IMR-90 (cell line): ENCODE measurements at regions not wholly inside any gene's neighbourhood (a gene's known extent, or its start where the extent isn't known, plus 50 kb on each side); places are given as distances from the start of the nearest gene placed in this dataset.

ENCODE experiments used
- ATAC-seq: fragments of 200-7000 bp; cut with Tn5 transposase; 2 replicates; pipeline ENCODE4 v1.9.1; 2020; ENCODE audit warnings: low read depth, mild to moderate bottlenecking, moderate library complexity
- BruUV-seq: library from RNA; stranded (reverse); fragments of 400-500 nt; replicated peaks from 2 replicates; lab custom pipeline; 2021; lab: Mats Ljungman, UMichigan
- CTCF ChIA-PET: fragments of 300-600 bp; formaldehyde crosslinking; extraction: SDS; loops from one replicate; lab custom pipeline; 2021; ENCODE audit warnings: antibody characterized with exemption; lab: Yijun Ruan, JAX
- POLR2A ChIA-PET: fragments of 300-600 bp; sonication (Branson Sonifier 250); formaldehyde crosslinking; loops from one replicate; lab custom pipeline; 2022; ENCODE audit warnings: antibody characterized with exemption; ENCODE audit not compliant: unreplicated experiment; lab: Charles Lee
- DNase-seq: peaks from one replicate; pipeline ENCODE4 v3.0.0; 2013
- H2AFZ ChIP-seq: replicated peaks from 2 replicates; pipeline ENCODE3; 2013; ENCODE audit warnings: low read length, mild to moderate bottlenecking; ENCODE audit not compliant: poor library complexity
- H2AK5ac ChIP-seq: 2 replicates; pipeline ENCODE4 v1.6.1; 2013; ENCODE audit warnings: low read depth, low read length, inconsistent platforms
- H2AK9ac ChIP-seq: replicated peaks from 2 replicates; pipeline ENCODE3; 2013; ENCODE audit warnings: mild to moderate bottlenecking, low read depth, low read length, moderate library complexity; ENCODE audit not compliant: poor library complexity
- H2BK120ac ChIP-seq: 2 replicates; pipeline ENCODE4 v1.6.1; 2013; ENCODE audit warnings: low read depth, low read length, inconsistent platforms
- H2BK15ac ChIP-seq: 3 replicates; pipeline ENCODE4 v1.6.1; 2013; ENCODE audit warnings: low read depth, low read length, inconsistent platforms
- H2BK20ac ChIP-seq: 2 replicates; pipeline ENCODE4 v1.6.1; 2013; ENCODE audit warnings: low read depth, mild to moderate bottlenecking, inconsistent platforms, low read length, moderate library complexity
- H2BK5ac ChIP-seq: 2 replicates; pipeline ENCODE4 v1.6.1; 2013; ENCODE audit warnings: mild to moderate bottlenecking, low read depth, low read length, inconsistent platforms; ENCODE audit not compliant: poor library complexity, severe bottlenecking
- H3K14ac ChIP-seq: replicated peaks from 2 replicates; pipeline ENCODE4 v1.6.1; 2013; ENCODE audit warnings: low read depth, low read length, inconsistent platforms
- H3K18ac ChIP-seq: 2 replicates; pipeline ENCODE4 v1.6.1; 2013; ENCODE audit warnings: low read depth, low read length, control low read depth
- H3K23ac ChIP-seq: 2 replicates; pipeline ENCODE4 v1.6.1; 2013; ENCODE audit warnings: low read depth, low read length, inconsistent platforms
- H3K27ac ChIP-seq: 2 replicates; pipeline ENCODE4 v1.5.1; 2013; ENCODE audit warnings: mild to moderate bottlenecking, control low read depth, low read length; ENCODE audit not compliant: insufficient read depth
- H3K27me3 ChIP-seq: 2 replicates; pipeline ENCODE4 v1.6.1; 2013; ENCODE audit warnings: low read length; ENCODE audit not compliant: control insufficient read depth, insufficient read depth
- H3K36me3 ChIP-seq: 2 replicates; pipeline ENCODE4 v1.6.1; 2013; ENCODE audit warnings: low read length, mixed read lengths; ENCODE audit not compliant: control insufficient read depth, insufficient read depth
- H3K4ac ChIP-seq: 2 replicates; pipeline ENCODE4 v1.6.1; 2013; ENCODE audit warnings: low read depth, low read length, inconsistent platforms
- H3K4me1 ChIP-seq: 2 replicates; pipeline ENCODE4 v1.6.1; 2013; ENCODE audit warnings: low read length, mixed read lengths; ENCODE audit not compliant: control insufficient read depth, insufficient read depth
- H3K4me2 ChIP-seq: 2 replicates; pipeline ENCODE4 v1.6.1; 2013; ENCODE audit warnings: low read depth, mild to moderate bottlenecking, control low read depth, low read length, moderate library complexity
- H3K4me3 ChIP-seq: 2 replicates; pipeline ENCODE4 v1.5.1; 2013; ENCODE audit warnings: low read depth, mild to moderate bottlenecking, control low read depth, low read length, moderate library complexity; ENCODE audit not compliant: insufficient read depth
- H3K56ac ChIP-seq: 2 replicates; pipeline ENCODE4 v1.6.1; 2013; ENCODE audit warnings: low read length, inconsistent platforms; ENCODE audit not compliant: insufficient read depth; ENCODE audit errors: extremely low read depth
- H3K79me1 ChIP-seq, 2 experiments: 2 replicates each; pipeline ENCODE4 v1.6.1; 2013; ENCODE audit warnings: low read length in 2 of 2, inconsistent platforms in 1 of 2, low read depth in 1 of 2
- H3K9ac ChIP-seq: 2 replicates; pipeline ENCODE4 v1.6.1; 2013; ENCODE audit warnings: low read depth, low read length, control low read depth
- H3K9me1 ChIP-seq: 2 replicates; pipeline ENCODE4 v1.6.1; 2013; ENCODE audit warnings: low read length, inconsistent platforms; ENCODE audit not compliant: insufficient read depth
- H3K9me3 ChIP-seq: 2 replicates; pipeline ENCODE4 v1.6.1; 2013; ENCODE audit warnings: low read length; ENCODE audit not compliant: control insufficient read depth, insufficient read depth
- H4K20me1 ChIP-seq: 2 replicates; pipeline ENCODE4 v1.6.1; 2013; ENCODE audit warnings: low read length, inconsistent platforms; ENCODE audit not compliant: insufficient read depth
- H4K5ac ChIP-seq: 2 replicates; pipeline ENCODE4 v1.6.1; 2013; ENCODE audit warnings: mild to moderate bottlenecking, low read depth, low read length, control low read depth
- H4K8ac ChIP-seq, 2 experiments: 2 replicates each; pipeline ENCODE4 v1.6.1; 2013; ENCODE audit warnings: low read depth in 2 of 2, low read length in 2 of 2, control low read depth in 1 of 2, inconsistent platforms in 1 of 2
- H4K91ac ChIP-seq: 2 replicates; pipeline ENCODE4 v1.6.1; 2013; ENCODE audit warnings: low read depth, low read length, inconsistent platforms; ENCODE audit not compliant: insufficient read depth
- CEBPB ChIP-seq: IDR thresholded peaks from 2 replicates; pipeline ENCODE4 v1.6.1; 2012; ENCODE audit warnings: low read depth, low read length, improper control_type of control experiment
- ELK1 ChIP-seq: fragments of 150-350 bp; IDR thresholded peaks from 2 replicates; pipeline ENCODE4 v1.6.1; 2016; ENCODE audit warnings: low read depth, mild to moderate bottlenecking, low read length, moderate library complexity, borderline replicate concordance
- FOS ChIP-seq: fragments of 150-350 bp; IDR thresholded peaks from 2 replicates; pipeline ENCODE4 v1.6.1; 2016; ENCODE audit warnings: low read depth, low read length
- MAFK ChIP-seq: IDR thresholded peaks from 2 replicates; pipeline ENCODE4 v1.6.1; 2012; ENCODE audit warnings: low read depth, low read length, improper control_type of control experiment
- MAZ ChIP-seq: IDR thresholded peaks from 2 replicates; pipeline ENCODE4 v1.6.1; 2012; ENCODE audit warnings: low read depth, mild to moderate bottlenecking, low read length, improper control_type of control experiment, moderate library complexity, borderline replicate concordance
- MXI1 ChIP-seq: IDR thresholded peaks from 2 replicates; pipeline ENCODE4 v1.6.1; 2012; ENCODE audit warnings: low read depth, mild to moderate bottlenecking, low read length, moderate library complexity, borderline replicate concordance
- NFE2L2 ChIP-seq: fragments of 150-350 bp; IDR thresholded peaks from 2 replicates; pipeline ENCODE4 v1.6.1; 2016; ENCODE audit warnings: low read depth, mild to moderate bottlenecking, low read length
- POLR2A ChIP-seq: IDR thresholded peaks from 2 replicates; pipeline ENCODE4 v1.6.1; 2012; ENCODE audit warnings: mild to moderate bottlenecking, low read depth, low read length
- RAD21 ChIP-seq: IDR thresholded peaks from 2 replicates; pipeline ENCODE4 v1.6.1; 2012; ENCODE audit warnings: low read length, improper control_type of control experiment
- RFX5 ChIP-seq: IDR thresholded peaks from 2 replicates; pipeline ENCODE4 v1.8.0; 2012; ENCODE audit warnings: low read depth, mild to moderate bottlenecking, low read length, moderate library complexity
- SMC3 ChIP-seq: fragments of 150-350 bp; IDR thresholded peaks from 2 replicates; pipeline ENCODE4 v1.6.1; 2016; ENCODE audit warnings: low read depth, mild to moderate bottlenecking, antibody characterized with exemption, low read length, moderate library complexity
- USF2 ChIP-seq: fragments of 150-350 bp; IDR thresholded peaks from 2 replicates; pipeline ENCODE4 v1.6.1; 2017; ENCODE audit warnings: mild to moderate bottlenecking, antibody characterized with exemption, low read length, low read depth
- WGBS, 2 experiments: methylation state at CpG; one replicate each; pipeline versions ENCODE4 v1.1.5 to v1.1.7; 2013; ENCODE audit warnings: missing lambda C conversion rate in 2 of 2; ENCODE audit not compliant: insufficient read length in 1 of 2; ENCODE audit errors: extremely low coverage in 2 of 2; 5-methylcytosine and 5-hydroxymethylcytosine counted together
- dilution Hi-C: fragments of 300-500 bp; cut with HindIII; formaldehyde crosslinking; loops from one replicate; pipeline ENCODE4 v1.14.3; 2018; ENCODE audit warnings: low sequenced_read_pairs; ENCODE audit not compliant: unreplicated experiment
- in situ Hi-C: fragments of 300-500 bp; cut with MboI; formaldehyde crosslinking; loops from 3 replicates; pipeline ENCODE4 v1.14.3; 2019; ENCODE audit warnings: low sequenced_read_pairs, inconsistent platforms, mixed read lengths
- intact Hi-C: fragments of 100-400 bp; cut with micrococcal nuclease; formaldehyde crosslinking; loops from 2 replicates; pipeline ENCODE4 v1.10.0; 2022

GRCh38 chr6:112883095-112883494, 536.0 kb downstream of the RFPL4B start:
- Histone ChIP-seq H3K36me3 (no peaks in the 10 kb centered on the region), H2AK9ac (no peak overlapping the region), H2BK20ac (no peak overlapping the region), H3K18ac (no peak overlapping the region), H3K4me1 (peaks cover 7% of the 10 kb centered on the region), H4K5ac (no peak overlapping the region), H3K14ac (peak overlapping the region; percentile 24; the same call in 1 of the 2 replicates), H3K4ac (no peak overlapping the region; the same call in 1 of the 2 replicates), H2BK5ac (no peak overlapping the region), H2AK5ac (no peak overlapping the region), H3K9me3 (no peaks in the 10 kb centered on the region), H4K8ac (no peak overlapping the region), H3K27me3 (no peaks in the 10 kb centered on the region), H3K4me2 (no peak overlapping the region), H2AFZ (no peak overlapping the region), H2BK15ac (no peak overlapping the region), H3K4me3 (no peak overlapping the region), H4K91ac (no peak overlapping the region), H3K9ac (no peak overlapping the region), H3K27ac (no peak overlapping the region), H4K20me1 (no peaks in the 10 kb centered on the region), H2BK120ac (no peak overlapping the region), H3K9me1 (peaks cover 3% of the 10 kb centered on the region; the same call in 1 of the 2 replicates), H3K79me1 (no peaks in the 10 kb centered on the region), H3K56ac (no peak overlapping the region), H3K23ac (no peak overlapping the region)
- DNase-seq, result peak; percentile 52
- intact Hi-C loops (loop anchor here (10.0 kb wide), 1 partner anchor 532 kb away; no protein-coding TSS in a partner anchor), dilution Hi-C loops (no loop called here), in situ Hi-C loops (no loop called here)
- ChIA-PET CTCF (no interaction called here), POLR2A (no interaction called here)
- no peak for ATAC-seq
- BruUV-seq, result no TSS peak
- TF ChIP-seq NFE2L2 (no peak), RAD21 (no peak), MAZ (no peak), POLR2A (no peak), FOS (no peak), MAFK (no peak), CEBPB (no peak), USF2 (no peak), RFX5 (no peak), ELK1 (no peak), SMC3 (no peak), MXI1 (no peak)
- no CpG with 5 or more reads among the region's 3 CpGs for WGBS, 2 experiments
